Breast epithelium (tissue), 4 donors: ENCODE measurements at regions not wholly inside any gene's neighbourhood (a gene's known extent, or its start where the extent isn't known, plus 50 kb on each side); places are given as distances from the start of the nearest gene placed in this dataset.

Source experiments
- DNase-seq, 2 donors: peaks; one replicate each; pipeline ENCODE4 v3.0.0-alpha.2; 2019; ENCODE audit warnings: low spot score in 2 of 2
- H3K27ac ChIP-seq, 2 donors: fragments of 200-600 bp; sonication (generic) in 1 of 2; one replicate each; pipeline ENCODE4 v1.5.1; 2016 to 2019; ENCODE audit warnings: mild to moderate bottlenecking in 1 of 2
- H3K27me3 ChIP-seq, 2 donors: fragments of 200-600 bp; sonication (generic) in 1 of 2; one replicate each; pipeline versions ENCODE4 v1.5.1 to v1.6.0; 2017 to 2019; ENCODE audit warnings: control low read depth in 1 of 2, mild to moderate bottlenecking in 1 of 2
- H3K36me3 ChIP-seq: fragments of 200-600 bp; one replicate; pipeline ENCODE4 v1.5.1; 2019
- H3K4me1 ChIP-seq, 2 donors: fragments of 200-600 bp; sonication (generic); one replicate each; pipeline ENCODE4 v1.5.1; 2016 to 2019; ENCODE audit warnings: control low read depth in 1 of 2
- H3K4me3 ChIP-seq, 3 donors: fragments of 200-600 bp; sonication (generic); 1 replicate in 2 of 3; 2 replicates in 1 of 3; pipeline ENCODE4 v1.5.1; 2016 to 2019; ENCODE audit warnings: mild to moderate bottlenecking in 3 of 3, moderate library complexity in 2 of 3
- H3K9me3 ChIP-seq, 2 donors: fragments of 200-600 bp; sonication (generic) in 1 of 2; one replicate each; pipeline ENCODE4 v1.5.1; 2016 to 2019; ENCODE audit warnings: control low read depth in 1 of 2
- CTCF ChIP-seq, 3 donors: fragments of 450-650 bp; IDR thresholded peaks; one replicate each; pipeline ENCODE4 v1.5.1; 2016 to 2017; ENCODE audit warnings: antibody characterized with exemption in 3 of 3, mild to moderate bottlenecking in 3 of 3, moderate library complexity in 3 of 3
- POLR2A ChIP-seq: fragments of 450-650 bp; IDR thresholded peaks from one replicate; pipeline ENCODE4 v1.6.1; 2016; ENCODE audit warnings: antibody characterized with exemption, mild to moderate bottlenecking, moderate library complexity
- POLR2AphosphoS5 ChIP-seq, 3 donors: sonication (generic); formaldehyde crosslinking; IDR thresholded peaks; one replicate each; pipeline ENCODE4 v1.6.1; 2017; ENCODE audit warnings: antibody characterized with exemption in 3 of 3
- intact Hi-C: fragments of 100-400 bp; cut with DNase I; formaldehyde crosslinking; loops from one replicate; pipeline ENCODE4 v1.15.1; 2023; ENCODE audit warnings: low total_unique reads

- Histone ChIP-seq H3K27me3 (no peaks in the 10 kb centered on the region), H3K4me3 (no peak overlapping the region), H3K4me1 (no peaks in the 10 kb centered on the region), H3K9me3 (no peaks in the 10 kb centered on the region), H3K27ac (no peak overlapping the region), H3K36me3 (no peaks in the 10 kb centered on the region)
- TF ChIP-seq POLR2A (no peak), CTCF (IDR thresholded peaks at IDR 0.05) (no peak), POLR2AphosphoS5 (IDR thresholded peaks at IDR 0.05) (no peak)
- no peak for DNase-seq
- intact Hi-C loops, result no loop called here
Measured at GRCh38 chr2:196322973-196323810, 151.8 kb upstream of the STK17B start.

- H3K27ac ChIP-seq, result no peak overlapping the region
- no peaks in the 10 kb centered on the region for H3K4me1 ChIP-seq
- H3K4me3 ChIP-seq, result no peak overlapping the region
- no peaks in the 10 kb centered on the region for H3K9me3 ChIP-seq
- H3K36me3 ChIP-seq, result no peaks in the 10 kb centered on the region
- H3K27me3 ChIP-seq, result no peaks in the 10 kb centered on the region
- TF ChIP-seq POLR2A, result no peak
- no peak for TF ChIP-seq CTCF (IDR thresholded peaks at IDR 0.05)
- no peak for TF ChIP-seq POLR2AphosphoS5 (IDR thresholded peaks at IDR 0.05)
- no peak for DNase-seq
- intact Hi-C loops, result no loop called here
Measured at GRCh38 chr2:196324211-196324610, 152.8 kb upstream of the STK17B start.

GRCh38 chr2:196328088-196328680 is 156.8 kb upstream of the STK17B start:
- intact Hi-C loops, result no loop called here
- Histone ChIP-seq H3K36me3 (no peaks in the 10 kb centered on the region), H3K27ac (no peak overlapping the region), H3K27me3 (no peaks in the 10 kb centered on the region), H3K9me3 (no peaks in the 10 kb centered on the region), H3K4me3 (no peak overlapping the region), H3K4me1 (no peaks in the 10 kb centered on the region)
- TF ChIP-seq POLR2AphosphoS5 (IDR thresholded peaks at IDR 0.05) (no peak), CTCF (IDR thresholded peaks at IDR 0.05) (no peak), POLR2A (no peak)
- no peak for DNase-seq

GRCh38 chr2:196329959-196330358 is 158.6 kb upstream of the STK17B start:
- H3K4me1 ChIP-seq, result no peaks in the 10 kb centered on the region
- H3K27ac ChIP-seq, result no peak overlapping the region
- intact Hi-C loops, result no loop called here
- H3K36me3 ChIP-seq, result no peaks in the 10 kb centered on the region
- no peaks in the 10 kb centered on the region for H3K27me3 ChIP-seq
- DNase-seq, result no peak
- H3K4me3 ChIP-seq, result no peak overlapping the region
- TF ChIP-seq CTCF (IDR thresholded peaks at IDR 0.05) (no peak), POLR2A (no peak), POLR2AphosphoS5 (IDR thresholded peaks at IDR 0.05) (no peak)
- H3K9me3 ChIP-seq, result no peaks in the 10 kb centered on the region

GRCh38 chr2:196330645-196331044 is 159.3 kb upstream of the STK17B start:
- H3K27ac ChIP-seq, result peak overlapping the region in 1 of 2 donors; percentile 48
- intact Hi-C loops, result no loop called here
- no peak for TF ChIP-seq CTCF (IDR thresholded peaks at IDR 0.05)
- no peak for TF ChIP-seq POLR2AphosphoS5 (IDR thresholded peaks at IDR 0.05)
- no peak for TF ChIP-seq POLR2A

More at GRCh38 chr2:196330645-196331044, 159.3 kb upstream of the STK17B start:
- Histone ChIP-seq H3K4me1 (no peaks in the 10 kb centered on the region), H3K36me3 (no peaks in the 10 kb centered on the region), H3K9me3 (no peaks in the 10 kb centered on the region), H3K27me3 (no peaks in the 10 kb centered on the region), H3K4me3 (no peak overlapping the region)
- DNase-seq, result no peak
